Prostate gland (tissue), 2 donors: ENCODE measurements at regions not wholly inside any gene's neighbourhood (a gene's known extent, or its start where the extent isn't known, plus 50 kb on each side); places are given as distances from the start of the nearest gene placed in this dataset.

Experiments used
- CTCF ChIP-seq, 4 experiments: fragments of 200-600 bp in 2 of 4; fragments of 450-650 bp in 2 of 4; sonication (generic) in 2 of 4; IDR thresholded peaks; 1 replicate in 3 of 4; 2 replicates in 1 of 4; pipeline ENCODE4 v1.5.1; 2016 to 2019; ENCODE audit warnings: antibody characterized with exemption in 4 of 4, mild to moderate bottlenecking in 2 of 4, moderate library complexity in 2 of 4
- POLR2A ChIP-seq: fragments of 450-650 bp; IDR thresholded peaks from one replicate; pipeline ENCODE4 v1.6.1; 2016; ENCODE audit warnings: antibody characterized with exemption, mild to moderate bottlenecking

- no peak for TF ChIP-seq CTCF (IDR thresholded peaks at IDR 0.05)
- TF ChIP-seq POLR2A, result no peak
These were observed 293.8 kb downstream of the CTTN start for GRCh38 chr11:70692131-70692530.
